MM.1S (cell line): ENCODE measurements at regions not wholly inside any gene's neighbourhood (a gene's known extent, or its start where the extent isn't known, plus 50 kb on each side); places are given as distances from the start of the nearest gene placed in this dataset.

Experiments
- CTCF ChIP-seq: fragments of 300-600 bp; sonication (generic); IDR thresholded peaks from 2 replicates; pipeline ENCODE4 v1.5.1; 2016; ENCODE audit warnings: antibody characterized with exemption, low read length, mixed read lengths
- EZH2phosphoT487 ChIP-seq: fragments of 300-600 bp; sonication (generic); IDR thresholded peaks from 2 replicates; pipeline ENCODE4 v1.6.1; 2018; ENCODE audit warnings: antibody characterized with exemption, low read length

GRCh38 chr14:34319140-34319539 is 142.9 kb downstream of the SPTSSA start:
- TF ChIP-seq CTCF (no peak), EZH2phosphoT487 (no peak)
